HUES6 (cell line): ENCODE measurements at regions not wholly inside any gene's neighbourhood (a gene's known extent, or its start where the extent isn't known, plus 50 kb on each side); places are given as distances from the start of the nearest gene placed in this dataset.
"Not testable (repeated sequence)": the region's sequence is repeated elsewhere in the genome, so short reads cannot be mapped to it uniquely, and the experiment has no call there.

Experiments
- H3K27ac ChIP-seq: 2 replicates; pipeline ENCODE4 v1.7.0; 2013; ENCODE audit warnings: low read depth, mild to moderate bottlenecking, low read length, inconsistent platforms
- H3K27me3 ChIP-seq: 2 replicates; pipeline ENCODE4 v1.6.1; 2013; ENCODE audit warnings: low read length; ENCODE audit not compliant: control insufficient read depth, insufficient read depth
- H3K36me3 ChIP-seq: 2 replicates; pipeline ENCODE4 v1.6.1; 2013; ENCODE audit warnings: low read length; ENCODE audit not compliant: control insufficient read depth, insufficient read depth
- H3K4me1 ChIP-seq: 2 replicates; pipeline ENCODE4 v1.6.1; 2013; ENCODE audit warnings: low read length; ENCODE audit not compliant: control insufficient read depth, insufficient read depth
- H3K4me3 ChIP-seq: 2 replicates; pipeline ENCODE4 v1.5.1; 2013; ENCODE audit warnings: low read depth, low read length
- H3K9ac ChIP-seq: one replicate; pipeline ENCODE4 v1.6.1; 2013; ENCODE audit warnings: mild to moderate bottlenecking, low read length
- H3K9me3 ChIP-seq: 2 replicates; pipeline ENCODE4 v1.6.1; 2013; ENCODE audit warnings: low read depth, low read length; ENCODE audit not compliant: control insufficient read depth, insufficient read depth

DNA sequence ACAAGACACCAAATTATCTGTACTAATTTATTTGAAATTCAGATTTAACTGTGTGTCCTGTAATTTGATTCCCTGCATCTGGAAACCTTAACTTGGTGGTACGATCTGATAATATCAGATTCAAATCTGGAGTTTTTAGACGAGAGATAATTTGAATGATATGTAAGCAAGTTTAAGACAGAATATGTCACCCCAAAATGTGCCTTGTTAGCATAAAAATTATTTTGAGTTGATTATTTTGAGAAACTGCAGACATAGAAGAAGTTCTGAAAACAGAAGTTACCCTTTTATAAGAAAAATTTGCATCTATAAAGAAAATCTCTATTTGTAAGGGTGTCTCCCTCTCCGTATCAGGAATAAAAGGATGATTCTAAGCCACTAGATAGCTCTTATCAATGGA lies 1202.8 kb downstream of the ROBO2 start:
- Histone ChIP-seq H3K27ac (no peak overlapping the region), H3K4me1 (no peaks in the 10 kb centered on the region), H3K9ac (no peak overlapping the region), H3K4me3 (no peak overlapping the region), H3K27me3 (no peaks in the 10 kb centered on the region), H3K9me3 (peaks cover 34% of the 10 kb centered on the region), H3K36me3 (no peaks in the 10 kb centered on the region)

DNA sequence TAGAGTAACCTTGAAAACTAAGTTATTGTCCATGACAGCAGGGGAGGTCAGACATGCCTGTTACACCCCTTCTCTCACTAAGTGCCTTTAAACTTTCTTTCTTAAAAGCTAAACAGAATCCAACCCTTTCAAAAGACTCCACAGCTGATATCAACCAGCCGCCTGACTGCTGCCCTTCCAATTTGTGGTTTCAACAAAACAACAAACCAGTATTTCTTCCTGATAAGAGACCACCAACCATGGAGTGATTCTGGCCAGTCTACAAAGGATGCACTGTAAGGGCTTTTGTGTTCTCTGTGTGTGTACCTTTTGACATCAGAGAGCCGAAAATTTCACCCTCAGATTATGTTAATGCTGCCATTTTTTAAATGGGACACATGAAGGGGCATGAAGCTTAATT lies 1204.2 kb downstream of the ROBO2 start:
- H3K9me3 ChIP-seq: peaks cover 34% of the 10 kb centered on the region
- no peak overlapping the region for H3K9ac ChIP-seq
- H3K4me1 ChIP-seq: no peaks in the 10 kb centered on the region; the same call in 1 of the 2 replicates
- no peak overlapping the region for H3K4me3 ChIP-seq
- H3K36me3 ChIP-seq: no peaks in the 10 kb centered on the region
- no peaks in the 10 kb centered on the region for H3K27me3 ChIP-seq
- no peak overlapping the region for H3K27ac ChIP-seq

DNA sequence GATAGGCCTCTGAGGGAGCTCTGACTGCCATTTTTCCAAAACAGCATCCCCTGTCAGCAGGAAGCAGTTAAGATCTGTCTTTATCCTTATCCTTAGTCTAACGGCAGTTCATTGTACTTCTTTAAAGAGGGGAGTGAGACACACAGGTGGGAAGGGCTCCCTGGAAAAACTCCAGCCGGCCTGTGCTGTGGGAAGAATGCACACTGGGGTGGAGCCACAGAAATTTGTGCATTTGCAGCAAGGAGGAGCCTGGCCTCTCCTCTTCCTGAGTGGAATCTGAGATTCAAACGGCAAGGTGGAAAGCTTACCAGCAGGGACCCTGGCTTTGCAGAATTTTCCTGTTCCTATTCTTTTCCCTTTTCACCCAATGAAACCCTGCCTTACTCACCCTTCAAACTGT lies 1209.4 kb downstream of the ROBO2 start:
- no peak overlapping the region for H3K27ac ChIP-seq
- no peak overlapping the region for H3K9ac ChIP-seq

DNA sequence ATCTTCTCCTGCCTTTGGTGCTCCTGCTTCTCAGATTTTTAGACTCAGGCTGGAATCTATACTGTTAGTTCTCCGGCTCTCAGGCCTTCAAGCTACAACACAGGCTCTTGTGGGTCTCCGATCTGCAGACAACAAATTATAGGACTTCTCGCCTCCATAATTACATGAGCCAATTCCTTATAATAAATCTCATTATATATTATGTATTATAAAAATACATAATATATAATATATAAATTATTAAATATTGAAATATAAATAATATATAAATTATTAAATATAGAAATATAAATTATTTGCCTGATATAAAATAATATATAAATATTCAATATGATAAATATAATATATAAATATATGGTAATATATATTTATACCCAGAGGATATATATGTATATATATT lies 1214.0 kb downstream of the ROBO2 start:
- H3K9me3 ChIP-seq: no peaks in the 10 kb centered on the region
- no peaks in the 10 kb centered on the region for H3K27me3 ChIP-seq
- H3K36me3 ChIP-seq: no peaks in the 10 kb centered on the region

More for the DNA sequence above, 1209.4 kb downstream of the ROBO2 start:
- Histone ChIP-seq H3K4me3 (no peak overlapping the region), H3K9me3 (peaks cover 24% of the 10 kb centered on the region), H3K27me3 (no peaks in the 10 kb centered on the region), H3K36me3 (no peaks in the 10 kb centered on the region), H3K4me1 (no peaks in the 10 kb centered on the region; the same call in 1 of the 2 replicates)

DNA sequence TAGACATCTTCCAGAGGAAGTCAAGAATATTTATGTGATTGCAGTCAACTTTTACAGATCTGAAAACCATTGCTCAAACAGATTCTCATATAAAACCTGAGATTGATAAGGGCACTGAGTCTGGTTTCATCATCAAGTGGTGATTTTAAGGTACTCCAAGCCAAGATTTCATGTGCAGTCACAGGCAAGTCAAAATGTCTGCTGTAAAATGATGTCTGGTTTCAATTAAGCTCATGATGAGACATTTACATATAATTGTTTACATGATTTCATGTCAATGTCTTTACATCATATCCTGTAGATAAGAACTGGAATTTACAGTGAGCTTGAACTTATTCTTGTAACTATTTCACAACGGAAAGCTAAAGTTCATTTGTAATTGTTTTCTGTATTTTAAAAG lies 1215.5 kb downstream of the ROBO2 start:
- H3K27me3 ChIP-seq: no peaks in the 10 kb centered on the region
- H3K4me1 ChIP-seq: peaks cover 6% of the 10 kb centered on the region
- no peak overlapping the region for H3K9ac ChIP-seq
- no peak overlapping the region for H3K4me3 ChIP-seq
- no peak overlapping the region for H3K27ac ChIP-seq
- no peaks in the 10 kb centered on the region for H3K36me3 ChIP-seq
- H3K9me3 ChIP-seq: no peaks in the 10 kb centered on the region

More for the DNA sequence above, 1214.0 kb downstream of the ROBO2 start:
- Histone ChIP-seq H3K4me3 (no peak overlapping the region), H3K9ac (no peak overlapping the region), H3K4me1 (peaks cover 3% of the 10 kb centered on the region), H3K27ac (no peak overlapping the region)

DNA sequence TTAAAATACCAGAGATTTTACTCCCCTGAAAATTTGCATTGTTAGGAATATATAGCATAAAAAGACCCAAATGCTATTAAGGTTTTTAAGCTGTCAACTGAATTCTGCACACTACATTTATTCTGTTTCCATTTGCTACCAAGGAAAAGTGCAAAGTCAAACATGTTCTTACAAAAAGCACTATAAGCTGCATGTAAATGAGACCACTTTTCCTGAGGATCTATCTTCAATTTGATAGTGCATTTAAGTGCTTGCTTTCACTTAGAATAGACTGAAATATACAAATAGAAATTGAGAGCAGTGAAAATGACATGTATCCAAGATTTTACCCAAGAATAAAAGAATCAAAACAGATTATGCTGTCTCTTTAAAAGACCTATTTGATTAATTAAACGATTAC lies 1216.2 kb downstream of the ROBO2 start:
- H3K9me3 ChIP-seq: no peaks in the 10 kb centered on the region
- H3K27me3 ChIP-seq: no peaks in the 10 kb centered on the region
- no peaks in the 10 kb centered on the region for H3K36me3 ChIP-seq
- H3K9ac ChIP-seq: no peak overlapping the region
- peaks cover 6% of the 10 kb centered on the region for H3K4me1 ChIP-seq
- no peak overlapping the region for H3K27ac ChIP-seq
- H3K4me3 ChIP-seq: no peak overlapping the region

DNA sequence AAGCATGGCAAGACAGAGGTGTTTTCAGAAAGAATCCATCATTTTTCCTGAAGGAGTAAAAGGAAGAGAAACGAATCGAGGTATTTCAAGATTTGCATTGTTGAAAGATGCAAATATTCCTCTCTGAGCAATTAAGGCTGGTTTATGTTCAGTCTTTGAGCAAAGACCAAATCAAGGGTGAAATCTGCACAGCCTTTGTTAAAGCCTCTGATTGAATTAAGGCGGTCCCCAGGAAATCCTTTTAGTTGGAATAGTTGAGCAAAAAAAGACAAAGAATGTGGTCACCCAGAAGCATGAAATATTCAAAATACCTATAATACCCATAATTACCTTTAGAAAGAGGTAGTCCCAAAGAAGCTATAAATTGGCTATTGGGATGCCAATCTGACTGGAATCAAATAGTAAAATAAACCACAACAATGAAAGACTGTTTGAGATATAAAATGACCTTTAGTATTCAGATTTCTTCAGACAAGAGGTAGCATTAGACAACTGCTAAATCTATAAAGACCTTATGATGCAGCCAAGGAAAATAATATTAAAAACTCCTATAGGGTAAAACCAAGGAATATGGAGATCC lies 1218.1 kb downstream of the ROBO2 start:
- no peaks in the 10 kb centered on the region for H3K9me3 ChIP-seq
- H3K36me3 ChIP-seq: no peaks in the 10 kb centered on the region
- no peak overlapping the region for H3K9ac ChIP-seq
- no peak overlapping the region for H3K27ac ChIP-seq
- H3K4me1 ChIP-seq: peaks cover 6% of the 10 kb centered on the region
- no peak overlapping the region for H3K4me3 ChIP-seq
- H3K27me3 ChIP-seq: no peaks in the 10 kb centered on the region

DNA sequence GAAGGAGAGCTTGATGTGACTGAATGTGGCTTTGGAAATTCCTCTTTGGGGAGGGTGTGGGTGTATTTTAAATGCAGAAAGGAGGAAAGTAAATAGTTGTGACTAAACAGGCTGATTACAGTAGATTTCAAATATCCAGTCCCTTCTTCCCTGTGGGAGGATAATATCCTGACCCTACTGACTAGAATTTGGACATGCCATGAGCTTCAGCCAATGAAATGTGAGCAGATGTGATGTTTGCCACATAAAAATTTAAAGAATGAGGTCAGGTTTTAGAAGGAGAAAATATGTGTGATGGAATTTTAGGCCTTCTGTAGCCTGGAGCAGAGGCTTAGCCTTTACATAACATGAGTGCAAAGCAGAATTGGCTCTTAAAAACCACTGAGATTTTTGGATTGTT lies 1218.9 kb downstream of the ROBO2 start:
- Histone ChIP-seq H3K27me3 (no peaks in the 10 kb centered on the region), H3K9ac (no peak overlapping the region), H3K4me1 (peaks cover 6% of the 10 kb centered on the region), H3K27ac (no peak overlapping the region), H3K4me3 (no peak overlapping the region), H3K36me3 (no peaks in the 10 kb centered on the region), H3K9me3 (no peaks in the 10 kb centered on the region)

DNA sequence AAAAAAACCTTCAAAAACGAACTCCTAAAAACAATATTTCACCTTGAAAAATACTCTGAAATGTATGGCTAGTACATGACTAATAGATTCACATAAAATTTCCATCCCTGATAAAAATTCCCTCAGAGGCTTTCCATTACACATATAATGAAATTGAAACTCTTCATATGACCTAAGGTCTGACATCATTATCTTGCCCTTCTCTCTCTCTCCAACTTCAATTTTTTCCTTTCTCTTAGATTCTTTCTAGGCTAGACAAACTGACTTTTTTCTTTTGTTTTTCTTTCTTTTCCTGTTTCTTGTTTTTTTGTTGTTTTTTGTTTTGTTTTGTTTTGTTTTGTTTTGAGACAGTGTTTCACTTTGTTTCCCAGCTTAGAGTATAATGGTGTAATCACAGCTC lies 1220.5 kb downstream of the ROBO2 start:
- Histone ChIP-seq H3K4me3 (no peak overlapping the region), H3K4me1 (peaks cover 6% of the 10 kb centered on the region), H3K36me3 (no peaks in the 10 kb centered on the region), H3K27me3 (no peaks in the 10 kb centered on the region), H3K27ac (no peak overlapping the region), H3K9me3 (no peaks in the 10 kb centered on the region), H3K9ac (no peak overlapping the region)

DNA sequence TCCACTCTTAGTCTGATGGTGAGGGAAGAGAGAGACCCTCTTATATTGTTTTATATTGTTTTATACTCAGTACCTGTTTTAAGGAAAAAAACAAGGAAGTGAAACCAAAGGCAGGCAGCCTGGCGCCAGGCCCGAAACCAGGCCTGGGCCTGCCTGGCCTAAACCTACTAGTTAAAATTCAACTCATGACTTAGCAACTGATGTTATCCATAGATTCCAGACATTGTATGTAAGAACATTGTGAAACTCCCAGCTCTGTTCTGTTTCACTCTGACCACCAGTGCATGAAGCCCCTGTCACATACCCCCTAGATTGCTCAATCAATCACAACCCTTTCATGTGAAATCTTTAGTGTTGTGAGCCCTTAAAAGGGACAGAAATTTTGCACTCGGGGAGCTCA lies 1226.7 kb downstream of the ROBO2 start:
- not testable (repeated sequence) for H3K9ac ChIP-seq, H3K27me3 ChIP-seq, H3K9me3 ChIP-seq, H3K36me3 ChIP-seq, H3K27ac ChIP-seq, H3K4me3 ChIP-seq
- H3K4me1 ChIP-seq: peaks cover 10% of the 10 kb centered on the region

DNA sequence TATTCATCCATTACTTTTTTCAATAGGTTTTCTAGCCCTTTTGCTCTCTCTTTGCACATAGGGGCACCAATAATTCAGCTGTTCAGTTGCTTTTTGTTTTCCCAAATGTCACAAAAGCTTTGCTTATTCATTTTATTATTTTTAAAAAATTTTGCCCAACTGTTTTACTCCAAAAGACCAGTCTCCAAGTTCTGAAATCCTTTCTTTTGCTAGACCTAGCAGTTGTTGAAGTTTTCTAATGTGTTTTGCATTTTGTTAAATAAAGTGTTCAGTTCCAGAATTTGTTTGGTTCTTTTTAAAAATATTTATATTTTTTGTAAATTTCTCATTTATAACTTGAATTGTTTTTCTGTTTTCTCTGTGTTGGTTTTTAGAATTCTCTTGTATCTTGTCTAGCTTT lies 1227.3 kb downstream of the ROBO2 start:
- Histone ChIP-seq H3K9me3 (peaks cover 5% of the 10 kb centered on the region; the same call in 1 of the 2 replicates), H3K4me1 (peaks cover 10% of the 10 kb centered on the region), H3K27me3 (no peaks in the 10 kb centered on the region), H3K4me3 (no peak overlapping the region), H3K27ac (no peak overlapping the region), H3K36me3 (no peaks in the 10 kb centered on the region), H3K9ac (no peak overlapping the region)

DNA sequence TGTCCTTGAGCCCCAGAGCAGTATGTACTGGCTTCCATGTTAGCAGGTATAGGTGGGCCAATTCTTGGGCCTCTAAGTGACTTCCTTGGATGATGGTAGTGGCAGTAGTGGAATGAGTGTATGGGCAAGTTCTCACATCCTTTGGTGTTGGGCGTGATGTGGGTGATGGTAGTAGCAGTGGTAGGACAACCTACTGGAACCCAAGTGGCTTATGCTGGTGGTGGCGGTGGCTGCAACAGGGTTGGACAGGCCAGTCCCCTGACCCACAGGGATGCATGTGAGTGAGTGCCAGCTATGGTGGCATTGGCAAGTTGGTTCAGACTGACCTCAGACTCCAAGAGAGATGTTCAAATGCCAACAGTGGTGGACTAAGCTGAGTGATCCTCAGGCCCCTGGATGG lies 1228.2 kb downstream of the ROBO2 start:
- Histone ChIP-seq H3K27ac (no peak overlapping the region), H3K27me3 (no peaks in the 10 kb centered on the region), H3K9ac (no peak overlapping the region), H3K9me3 (peaks cover 5% of the 10 kb centered on the region; the same call in 1 of the 2 replicates), H3K4me1 (peaks cover 10% of the 10 kb centered on the region), H3K4me3 (no peak overlapping the region), H3K36me3 (no peaks in the 10 kb centered on the region)
